Activated naive CD4-positive, alpha-beta T cell treated with anti-CD3 and anti-CD28 coated beads for 36 hours (primary cell): ENCODE measurements at regions not wholly inside any gene's neighbourhood (a gene's known extent, or its start where the extent isn't known, plus 50 kb on each side); places are given as distances from the start of the nearest gene placed in this dataset.

Source experiments
- CTCF ChIA-PET: fragments of 350-600 bp; sonication (Branson Sonifier 250); formaldehyde crosslinking; loops from one replicate; lab custom pipeline; 2021; ENCODE audit warnings: antibody characterized with exemption; lab: Charles Lee
- DNase-seq: peaks from one replicate; pipeline ENCODE4 v3.0.0-alpha.2; 2020
- H3K27ac Mint-ChIP-seq: one replicate; pipeline ENCODE4 v1.8.0; 2021; ENCODE audit warnings: mild to moderate bottlenecking, mixed read lengths
- H3K27me3 Mint-ChIP-seq: one replicate; pipeline ENCODE4 v1.8.0; 2021; ENCODE audit warnings: low read depth, mixed read lengths
- H3K36me3 Mint-ChIP-seq: one replicate; pipeline ENCODE4 v1.8.0; 2021; ENCODE audit warnings: low read depth, mixed read lengths
- H3K4me1 Mint-ChIP-seq: one replicate; pipeline ENCODE4 v1.8.0; 2021; ENCODE audit warnings: low read depth, mixed read lengths
- H3K4me3 Mint-ChIP-seq: one replicate; pipeline ENCODE4 v1.8.0; 2021; ENCODE audit warnings: mild to moderate bottlenecking, moderate library complexity, mixed read lengths
- H3K9me3 Mint-ChIP-seq: one replicate; pipeline ENCODE4 v1.8.0; 2021; ENCODE audit warnings: mixed read lengths
- intact Hi-C: fragments of 100-400 bp; cut with micrococcal nuclease; formaldehyde crosslinking; loops from one replicate; pipeline ENCODE4 v1.15.1; 2023

- CTCF ChIA-PET: interaction anchor here (1.4 kb wide), 1 partner anchor 250 kb away, joined by 5 read pairs; no protein-coding TSS in a partner anchor
- Mint-ChIP-seq H3K36me3 (no peaks in the 10 kb centered on the region), H3K27me3 (no peaks in the 10 kb centered on the region), H3K4me3 (no peak overlapping the region), H3K27ac (no peak overlapping the region), H3K4me1 (peaks cover 28% of the 10 kb centered on the region), H3K9me3 (no peaks in the 10 kb centered on the region)
- intact Hi-C loops: no loop called here
- DNase-seq: no peak
Observed at GRCh38 chr15:31238906-31239305, 87.7 kb upstream of the KLF13 start.

GRCh38 chr15:31239409-31239808 is 87.2 kb upstream of the KLF13 start:
- no peaks in the 10 kb centered on the region for H3K9me3 Mint-ChIP-seq
- CTCF ChIA-PET: interaction anchor here (1.4 kb wide), 1 partner anchor 249 kb away, joined by 5 read pairs; no protein-coding TSS in a partner anchor

GRCh38 chr15:31241888-31242522 is 84.6 kb upstream of the KLF13 start:
- Mint-ChIP-seq H3K27ac (no peak overlapping the region), H3K36me3 (no peaks in the 10 kb centered on the region)
- no peak for DNase-seq

More at GRCh38 chr15:31239409-31239808, 87.2 kb upstream of the KLF13 start:
- H3K4me1 Mint-ChIP-seq: peaks cover 28% of the 10 kb centered on the region
- H3K27ac Mint-ChIP-seq: no peak overlapping the region
- no peaks in the 10 kb centered on the region for H3K36me3 Mint-ChIP-seq
- no peak overlapping the region for H3K4me3 Mint-ChIP-seq
- H3K27me3 Mint-ChIP-seq: no peaks in the 10 kb centered on the region
- DNase-seq: no peak
- intact Hi-C loops: no loop called here

DNA sequence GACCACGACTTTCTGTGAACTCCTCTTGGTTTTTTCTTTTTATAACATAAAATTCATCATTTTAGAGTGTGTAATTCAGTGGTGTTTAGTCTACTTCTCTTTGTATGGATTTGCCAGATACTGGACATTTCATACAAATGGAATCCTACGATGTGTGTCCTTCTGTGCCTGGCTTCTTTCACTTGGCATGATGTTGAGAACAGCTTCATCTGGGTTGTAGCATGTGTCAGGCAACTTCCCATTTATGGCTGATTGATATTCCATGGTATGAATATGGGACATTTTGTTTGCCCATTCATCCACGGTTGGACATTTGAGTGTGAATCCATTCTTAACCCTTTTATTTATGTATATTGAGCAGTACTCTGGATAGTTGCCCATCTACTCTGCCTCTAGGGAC is 82.7 kb upstream of the KLF13 start:
- Mint-ChIP-seq H3K4me3 (no peak overlapping the region), H3K27me3 (no peaks in the 10 kb centered on the region), H3K27ac (no peak overlapping the region), H3K9me3 (no peaks in the 10 kb centered on the region), H3K36me3 (no peaks in the 10 kb centered on the region), H3K4me1 (peaks cover 24% of the 10 kb centered on the region)
- CTCF ChIA-PET: no interaction called here
- DNase-seq: no peak
- intact Hi-C loops: loop anchor here (2.0 kb wide), 1 partner anchor 21 kb away; no protein-coding TSS in a partner anchor

More at GRCh38 chr15:31241888-31242522, 84.6 kb upstream of the KLF13 start:
- intact Hi-C loops: loop anchor here (2.0 kb wide), 1 partner anchor 23 kb away; no protein-coding TSS in a partner anchor
- CTCF ChIA-PET: interaction anchor here (0.5 to 1.1 kb wide), 4 partner anchors 10 to 73 kb away, joined by 3 read pairs; no protein-coding TSS in a partner anchor
- Mint-ChIP-seq H3K9me3 (no peaks in the 10 kb centered on the region), H3K4me3 (no peak overlapping the region), H3K4me1 (peaks cover 28% of the 10 kb centered on the region), H3K27me3 (no peaks in the 10 kb centered on the region)

DNA sequence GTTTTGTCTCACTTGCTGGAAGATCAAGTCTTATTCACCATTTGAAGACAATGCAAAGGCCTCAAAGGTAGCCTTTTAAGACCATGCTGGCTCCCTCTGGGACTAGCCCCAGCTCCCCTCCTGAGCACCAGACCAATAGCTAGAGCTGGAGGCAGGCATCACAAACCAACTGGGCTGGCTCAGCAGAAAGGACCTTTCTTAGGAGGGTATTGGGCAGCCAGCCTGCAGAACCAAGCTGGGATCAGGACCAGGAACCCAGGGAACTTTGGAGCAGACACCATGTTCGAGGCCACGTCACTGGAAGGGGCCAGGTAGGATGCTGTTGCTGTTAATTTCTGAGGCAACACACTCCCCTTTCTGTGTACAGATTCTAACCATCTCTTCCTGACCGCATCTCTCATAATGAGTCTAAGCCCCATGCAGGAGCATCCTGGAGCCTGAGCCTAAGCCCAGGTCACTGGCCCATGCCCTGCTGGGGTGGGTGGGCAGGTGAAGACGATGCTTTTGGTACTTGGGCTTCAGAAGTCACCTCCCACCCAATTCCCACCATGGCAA is 81.4 kb upstream of the KLF13 start:
- Mint-ChIP-seq H3K9me3 (no peaks in the 10 kb centered on the region), H3K4me3 (no peak overlapping the region), H3K27ac (no peak overlapping the region), H3K4me1 (peaks cover 15% of the 10 kb centered on the region), H3K36me3 (no peaks in the 10 kb centered on the region), H3K27me3 (no peaks in the 10 kb centered on the region)
- intact Hi-C loops: no loop called here
- CTCF ChIA-PET: interaction anchor here (1.2 to 1.4 kb wide), 2 partner anchors 30 to 243 kb away, joined by 3 to 4 read pairs; no protein-coding TSS in a partner anchor
- DNase-seq: no peak

GRCh38 chr15:31245756-31246155 is 80.9 kb upstream of the KLF13 start:
- DNase-seq: no peak
- intact Hi-C loops: no loop called here
- Mint-ChIP-seq H3K36me3 (no peaks in the 10 kb centered on the region), H3K27ac (no peak overlapping the region), H3K4me3 (no peak overlapping the region), H3K27me3 (no peaks in the 10 kb centered on the region), H3K4me1 (peaks cover 13% of the 10 kb centered on the region), H3K9me3 (no peaks in the 10 kb centered on the region)
- CTCF ChIA-PET: interaction anchor here (0.9 to 1.4 kb wide), 3 partner anchors 30 to 244 kb away, joined by 3 to 4 read pairs (median 3); no protein-coding TSS in a partner anchor

DNA sequence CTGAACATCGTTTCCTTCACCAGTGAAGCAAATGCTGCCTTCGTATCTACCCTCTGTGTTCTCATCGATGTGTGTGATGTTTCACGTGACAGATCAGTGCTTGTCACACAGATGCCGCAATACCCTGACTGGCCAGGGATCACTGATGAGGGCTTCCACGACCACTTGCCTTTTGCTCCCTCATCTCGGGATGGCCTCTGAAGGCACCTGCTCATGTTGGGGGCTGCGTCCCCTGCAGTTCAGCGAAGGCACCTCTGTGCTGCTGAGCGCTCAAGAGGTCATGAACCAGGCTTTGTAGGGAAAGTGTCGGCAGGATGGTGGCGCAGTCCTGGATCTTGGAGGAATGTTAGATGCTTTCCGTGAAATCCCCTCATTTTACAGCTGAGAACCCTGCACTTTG is 79.2 kb upstream of the KLF13 start:
- Mint-ChIP-seq H3K4me3 (no peak overlapping the region), H3K27ac (no peak overlapping the region), H3K9me3 (no peaks in the 10 kb centered on the region), H3K27me3 (no peaks in the 10 kb centered on the region), H3K36me3 (no peaks in the 10 kb centered on the region), H3K4me1 (no peaks in the 10 kb centered on the region)
- DNase-seq: no peak
- intact Hi-C loops: no loop called here
- CTCF ChIA-PET: no interaction called here

DNA sequence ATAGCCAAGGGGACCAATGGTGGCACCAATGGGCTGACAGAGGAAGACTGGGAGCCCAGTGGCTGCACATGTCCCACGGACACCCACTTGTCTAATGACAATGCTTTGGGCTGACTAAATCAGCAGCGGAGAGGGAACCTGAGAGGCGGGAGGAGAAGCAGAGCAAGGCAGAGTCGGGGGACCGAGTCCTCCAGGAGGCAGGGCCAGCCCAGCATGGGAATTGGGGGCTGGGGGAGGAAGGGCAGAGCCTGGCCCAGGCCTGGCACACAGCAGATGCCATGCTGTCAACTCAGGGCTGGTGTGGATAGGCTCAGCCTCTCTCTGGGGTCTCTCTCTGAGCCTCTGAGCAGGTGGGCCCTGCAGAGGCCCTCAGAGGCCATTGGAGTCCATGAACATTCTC is 78.4 kb upstream of the KLF13 start:
- CTCF ChIA-PET: no interaction called here
- no peaks in the 10 kb centered on the region for H3K27me3 Mint-ChIP-seq
- no peaks in the 10 kb centered on the region for H3K9me3 Mint-ChIP-seq
- intact Hi-C loops: no loop called here
- no peak overlapping the region for H3K27ac Mint-ChIP-seq
- H3K36me3 Mint-ChIP-seq: no peaks in the 10 kb centered on the region
- no peaks in the 10 kb centered on the region for H3K4me1 Mint-ChIP-seq
- H3K4me3 Mint-ChIP-seq: no peak overlapping the region
- no peak for DNase-seq

GRCh38 chr15:31248951-31249350 is 77.7 kb upstream of the KLF13 start:
- H3K4me3 Mint-ChIP-seq: no peak overlapping the region
- no peaks in the 10 kb centered on the region for H3K9me3 Mint-ChIP-seq
- H3K36me3 Mint-ChIP-seq: no peaks in the 10 kb centered on the region
- no peaks in the 10 kb centered on the region for H3K27me3 Mint-ChIP-seq
- intact Hi-C loops: no loop called here
- H3K4me1 Mint-ChIP-seq: no peaks in the 10 kb centered on the region
- no peak for DNase-seq
- H3K27ac Mint-ChIP-seq: no peak overlapping the region
- CTCF ChIA-PET: no interaction called here

DNA sequence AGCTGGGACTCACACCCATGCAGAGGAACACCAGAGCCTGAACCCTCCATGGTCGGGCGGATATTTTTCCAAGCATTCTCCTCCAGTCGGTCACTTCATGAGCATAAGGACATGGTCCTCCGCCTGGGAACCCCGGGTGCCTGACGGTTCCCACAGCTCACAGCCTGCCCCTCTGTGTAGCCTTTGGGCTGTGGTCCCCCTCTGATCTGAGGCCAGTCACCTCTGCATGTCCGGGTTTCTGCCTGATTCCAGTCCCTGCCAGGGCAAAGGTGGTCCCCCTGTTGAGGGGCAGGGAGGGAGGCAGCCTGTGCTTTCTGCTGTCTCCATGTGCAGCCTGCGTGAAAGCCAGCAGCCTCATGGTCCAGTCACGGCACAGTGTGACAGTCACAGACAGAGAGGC is 76.6 kb upstream of the KLF13 start:
- CTCF ChIA-PET: no interaction called here
- H3K27me3 Mint-ChIP-seq: no peaks in the 10 kb centered on the region
- H3K4me1 Mint-ChIP-seq: peaks cover 2% of the 10 kb centered on the region

DNA sequence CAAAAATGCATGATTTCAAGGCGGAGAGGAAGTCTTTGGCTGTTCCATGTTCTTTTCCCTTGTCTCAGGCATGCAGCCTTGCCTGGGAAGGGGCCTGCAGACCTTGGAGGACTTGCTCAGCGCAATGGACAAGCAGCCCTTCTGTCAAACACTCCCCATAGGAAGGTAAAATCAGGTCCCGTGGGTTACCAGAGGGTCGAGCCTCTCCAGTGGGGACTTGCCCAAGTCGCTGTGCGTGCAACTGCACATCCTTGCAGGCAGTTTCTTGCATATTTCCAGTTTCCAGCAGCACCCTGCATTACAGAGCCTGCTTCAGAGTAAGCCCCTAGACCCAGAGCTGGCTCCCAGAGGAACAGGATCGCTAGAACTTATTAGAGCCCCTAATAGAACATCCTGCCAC is 75.5 kb upstream of the KLF13 start:
- Mint-ChIP-seq H3K9me3 (no peaks in the 10 kb centered on the region), H3K4me3 (no peak overlapping the region), H3K27ac (no peak overlapping the region), H3K4me1 (peaks cover 8% of the 10 kb centered on the region), H3K36me3 (no peaks in the 10 kb centered on the region), H3K27me3 (no peaks in the 10 kb centered on the region)
- CTCF ChIA-PET: interaction anchor here (1.1 kb wide), 1 partner anchor 56 kb away, joined by 3 read pairs; no protein-coding TSS in a partner anchor
- no peak for DNase-seq
- intact Hi-C loops: no loop called here

More for the DNA sequence above, 76.6 kb upstream of the KLF13 start:
- DNase-seq: no peak
- no peaks in the 10 kb centered on the region for H3K9me3 Mint-ChIP-seq
- intact Hi-C loops: no loop called here
- H3K4me3 Mint-ChIP-seq: no peak overlapping the region
- H3K27ac Mint-ChIP-seq: no peak overlapping the region
- no peaks in the 10 kb centered on the region for H3K36me3 Mint-ChIP-seq

DNA sequence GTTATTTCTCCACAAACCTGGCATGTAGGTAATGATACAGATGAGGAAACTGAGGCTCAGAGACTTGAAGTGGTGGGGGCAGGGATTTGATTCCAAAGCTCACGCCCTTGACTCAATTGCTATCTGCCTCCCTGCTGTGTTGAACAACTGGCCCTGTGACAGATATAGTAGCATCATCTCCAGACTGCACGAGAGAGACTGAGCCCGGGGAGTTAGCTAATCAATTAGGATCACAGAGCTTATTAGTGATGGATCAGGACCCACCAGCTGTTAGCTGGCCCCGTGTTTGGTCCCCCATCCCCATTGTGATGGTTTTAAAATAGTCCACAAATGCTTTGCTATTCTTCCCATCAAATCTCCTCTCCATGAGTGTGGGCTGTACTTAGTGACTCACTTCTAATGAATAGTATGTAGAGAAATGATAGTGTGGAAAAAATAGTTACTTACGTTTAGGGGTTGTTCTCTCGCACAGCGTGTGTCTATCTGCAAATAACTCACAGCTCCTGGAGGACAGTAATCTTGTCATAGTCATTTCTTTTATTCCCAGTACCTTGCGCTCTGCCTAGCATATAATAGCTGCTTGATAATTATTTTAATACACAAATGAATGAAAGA is 74.4 kb upstream of the KLF13 start:
- DNase-seq: no peak
- CTCF ChIA-PET: interaction anchor here (0.7 to 1.6 kb wide), 4 partner anchors 11 to 312 kb away, joined by 3 read pairs; no protein-coding TSS in a partner anchor
- H3K9me3 Mint-ChIP-seq: no peaks in the 10 kb centered on the region
- intact Hi-C loops: no loop called here
- no peak overlapping the region for H3K4me3 Mint-ChIP-seq
- no peak overlapping the region for H3K27ac Mint-ChIP-seq
- no peaks in the 10 kb centered on the region for H3K36me3 Mint-ChIP-seq
- H3K27me3 Mint-ChIP-seq: no peaks in the 10 kb centered on the region
- H3K4me1 Mint-ChIP-seq: peaks cover 14% of the 10 kb centered on the region
